Hepatocyte (in vitro differentiated cells): ENCODE measurements at regions not wholly inside any gene's neighbourhood (a gene's known extent, or its start where the extent isn't known, plus 50 kb on each side); places are given as distances from the start of the nearest gene placed in this dataset.

Experiments
- DNase-seq: peaks from one replicate; pipeline ENCODE4 v3.0.0-alpha.2; 2016; ENCODE audit warnings: low spot score
- H2AFZ ChIP-seq: fragments of 200-600 bp; sonication (generic); 2 replicates; pipeline ENCODE4 v1.6.0; 2016; ENCODE audit warnings: antibody characterized with exemption, mild to moderate bottlenecking
- H3K27ac ChIP-seq: fragments of 200-600 bp; sonication (generic); 2 replicates; pipeline ENCODE4 v1.5.1; 2016; ENCODE audit warnings: mild to moderate bottlenecking
- H3K27me3 ChIP-seq: fragments of 200-600 bp; sonication (generic); 2 replicates; pipeline ENCODE4 v1.6.1; 2016
- H3K36me3 ChIP-seq: fragments of 200-600 bp; sonication (generic); replicated peaks from 2 replicates; pipeline ENCODE4 v1.5.1; 2016; ENCODE audit warnings: low read depth; ENCODE audit not compliant: insufficient read depth
- H3K4me1 ChIP-seq: fragments of 200-600 bp; sonication (generic); 2 replicates; pipeline ENCODE4 v1.5.1; 2016; ENCODE audit warnings: mild to moderate bottlenecking, moderate library complexity; ENCODE audit not compliant: insufficient read depth
- H3K4me2 ChIP-seq: fragments of 200-600 bp; sonication (generic); 2 replicates; pipeline ENCODE4 v1.6.0; 2016
- H3K4me3 ChIP-seq: fragments of 200-600 bp; sonication (generic); 2 replicates; pipeline ENCODE4 v1.5.1; 2016; ENCODE audit warnings: mild to moderate bottlenecking
- H3K79me2 ChIP-seq: fragments of 200-600 bp; sonication (generic); 2 replicates; pipeline ENCODE4 v1.6.0; 2017; ENCODE audit warnings: mild to moderate bottlenecking
- H3K9me2 ChIP-seq: fragments of 200-600 bp; sonication (generic); replicated peaks from 2 replicates; pipeline ENCODE4 v1.6.0; 2017; ENCODE audit warnings: mild to moderate bottlenecking; ENCODE audit not compliant: insufficient read depth
- H3K9me3 ChIP-seq: fragments of 200-600 bp; sonication (generic); 2 replicates; pipeline ENCODE4 v1.5.1; 2016; ENCODE audit warnings: low read depth, mild to moderate bottlenecking
- H4K20me1 ChIP-seq: fragments of 200-600 bp; sonication (generic); 2 replicates; pipeline ENCODE4 v1.6.0; 2016; ENCODE audit warnings: mild to moderate bottlenecking; ENCODE audit not compliant: insufficient read depth, poor library complexity, severe bottlenecking
- EZH2 ChIP-seq: fragments of 200-600 bp; sonication (generic); IDR thresholded peaks from 2 replicates; pipeline ENCODE4 v1.6.1; 2016; ENCODE audit warnings: antibody characterized with exemption, mild to moderate bottlenecking, borderline replicate concordance
- EZH2phosphoT487 ChIP-seq: fragments of 200-600 bp; sonication (generic); IDR thresholded peaks from one replicate; pipeline ENCODE4 v1.6.1; 2018; ENCODE audit warnings: antibody characterized with exemption, mild to moderate bottlenecking, low read depth, moderate library complexity; ENCODE audit not compliant: unreplicated experiment, severe bottlenecking
- WGBS: methylation state at CpG from one replicate; pipeline ENCODE4 v1.1.6; 2016; ENCODE audit warnings: low lambda C conversion rate; ENCODE audit errors: missing lambda C conversion rate; 5-methylcytosine and 5-hydroxymethylcytosine counted together
- TF ChIP-seq, protein P1 (sequence below): fragments of 200-600 bp; sonication (generic); IDR thresholded peaks from 2 replicates; pipeline ENCODE4 v1.5.1; 2016; ENCODE audit warnings: antibody characterized with exemption, mild to moderate bottlenecking; ENCODE audit not compliant: poor library complexity

DNA sequence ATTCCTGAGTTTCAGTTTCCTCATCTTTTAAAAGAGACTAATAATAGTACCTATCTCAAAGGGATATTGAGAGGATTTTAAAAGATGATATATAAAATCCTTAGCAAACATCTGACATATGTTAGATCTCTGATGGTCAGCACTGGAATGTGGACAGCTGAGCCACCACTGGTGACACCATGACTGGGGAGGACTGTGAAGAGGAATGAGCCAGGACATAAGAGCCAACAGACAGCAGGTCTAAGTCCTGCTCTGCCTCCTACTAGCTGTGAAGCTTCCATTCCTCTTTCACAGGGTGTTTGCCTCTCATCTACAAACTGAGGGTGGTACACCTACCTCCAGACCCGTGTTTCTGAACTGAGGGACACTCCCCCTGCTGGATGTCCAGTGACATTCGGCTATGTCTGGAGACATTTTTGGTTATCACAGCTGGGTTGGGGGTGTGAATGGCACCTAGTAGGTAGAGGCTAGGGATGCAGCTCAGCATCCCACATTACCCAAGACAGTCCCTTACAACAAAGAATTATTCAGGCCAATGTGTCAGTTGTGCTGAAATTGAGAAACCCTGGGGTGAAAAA is 109.1 kb upstream of the OLIG2 start:
- H3K27me3 ChIP-seq, result no peaks in the 10 kb centered on the region
- no peak for DNase-seq
- H3K4me1 ChIP-seq, result no peaks in the 10 kb centered on the region
- no peaks in the 10 kb centered on the region for H3K9me3 ChIP-seq
- H2AFZ ChIP-seq, result no peak overlapping the region
- WGBS, result 72% methylated on average over 2 of the region's 2 CpGs
- no peak overlapping the region for H3K27ac ChIP-seq
- H3K79me2 ChIP-seq, result no peaks in the 10 kb centered on the region
- TF ChIP-seq EZH2 (no peak), EZH2phosphoT487 (no peak)
- TF ChIP-seq, protein P1, sequence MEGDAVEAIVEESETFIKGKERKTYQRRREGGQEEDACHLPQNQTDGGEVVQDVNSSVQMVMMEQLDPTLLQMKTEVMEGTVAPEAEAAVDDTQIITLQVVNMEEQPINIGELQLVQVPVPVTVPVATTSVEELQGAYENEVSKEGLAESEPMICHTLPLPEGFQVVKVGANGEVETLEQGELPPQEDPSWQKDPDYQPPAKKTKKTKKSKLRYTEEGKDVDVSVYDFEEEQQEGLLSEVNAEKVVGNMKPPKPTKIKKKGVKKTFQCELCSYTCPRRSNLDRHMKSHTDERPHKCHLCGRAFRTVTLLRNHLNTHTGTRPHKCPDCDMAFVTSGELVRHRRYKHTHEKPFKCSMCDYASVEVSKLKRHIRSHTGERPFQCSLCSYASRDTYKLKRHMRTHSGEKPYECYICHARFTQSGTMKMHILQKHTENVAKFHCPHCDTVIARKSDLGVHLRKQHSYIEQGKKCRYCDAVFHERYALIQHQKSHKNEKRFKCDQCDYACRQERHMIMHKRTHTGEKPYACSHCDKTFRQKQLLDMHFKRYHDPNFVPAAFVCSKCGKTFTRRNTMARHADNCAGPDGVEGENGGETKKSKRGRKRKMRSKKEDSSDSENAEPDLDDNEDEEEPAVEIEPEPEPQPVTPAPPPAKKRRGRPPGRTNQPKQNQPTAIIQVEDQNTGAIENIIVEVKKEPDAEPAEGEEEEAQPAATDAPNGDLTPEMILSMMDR, result no peak
- no peaks in the 10 kb centered on the region for H4K20me1 ChIP-seq
- no peak overlapping the region for H3K4me2 ChIP-seq
- H3K36me3 ChIP-seq, result no peaks in the 10 kb centered on the region
- H3K4me3 ChIP-seq, result no peak overlapping the region
- H3K9me2 ChIP-seq, result no peaks in the 10 kb centered on the region

DNA sequence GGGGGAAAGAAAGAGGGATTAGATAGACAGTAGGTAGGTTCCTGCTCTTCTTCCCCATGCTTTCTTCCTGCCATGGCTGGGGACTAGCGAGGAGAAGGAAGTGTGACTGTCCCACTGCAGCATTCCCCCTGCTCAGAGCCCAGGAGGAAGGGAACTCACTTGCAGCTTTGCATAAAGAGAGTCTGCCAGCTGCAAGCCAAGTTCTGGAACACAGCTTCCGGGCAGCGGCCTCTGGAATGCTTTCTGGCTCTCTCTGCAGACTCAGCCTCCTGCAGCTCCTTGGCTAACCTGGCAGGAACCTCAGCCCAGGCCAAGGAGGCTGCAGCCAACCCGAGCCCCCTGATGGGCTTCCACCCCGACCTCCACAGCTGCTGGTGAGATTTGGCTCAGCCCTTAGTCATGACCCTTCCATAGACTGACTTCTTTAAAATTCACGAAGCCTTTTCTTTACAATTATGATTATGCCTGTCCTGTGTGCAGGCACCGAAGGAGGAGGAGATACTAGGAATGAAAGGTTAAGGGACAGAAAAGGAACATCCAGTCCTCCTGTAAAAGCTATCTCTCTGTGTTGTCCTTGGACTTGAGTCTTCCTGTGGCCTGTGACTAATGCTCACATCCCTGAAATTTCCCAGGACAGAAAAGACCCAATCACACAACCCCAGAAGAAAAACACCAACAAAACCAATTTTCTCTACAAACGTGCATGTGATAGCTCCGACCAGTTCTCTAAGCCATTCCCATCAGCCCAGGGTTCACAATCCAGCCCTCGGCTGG is 108.2 kb upstream of the OLIG2 start:
- no peaks in the 10 kb centered on the region for H3K27me3 ChIP-seq
- 78% methylated on average over 10 of the region's 10 CpGs for WGBS
- no peaks in the 10 kb centered on the region for H4K20me1 ChIP-seq
- no peak for TF ChIP-seq EZH2phosphoT487
- TF ChIP-seq EZH2, result no peak
- TF ChIP-seq, protein P1, result no peak
- no peaks in the 10 kb centered on the region for H3K9me2 ChIP-seq
- no peaks in the 10 kb centered on the region for H3K36me3 ChIP-seq
- no peaks in the 10 kb centered on the region for H3K9me3 ChIP-seq
- no peaks in the 10 kb centered on the region for H3K79me2 ChIP-seq
- no peak for DNase-seq
- H3K4me2 ChIP-seq, result no peak overlapping the region
- no peak overlapping the region for H3K27ac ChIP-seq
- no peak overlapping the region for H3K4me3 ChIP-seq
- H2AFZ ChIP-seq, result no peak overlapping the region
- no peaks in the 10 kb centered on the region for H3K4me1 ChIP-seq

DNA sequence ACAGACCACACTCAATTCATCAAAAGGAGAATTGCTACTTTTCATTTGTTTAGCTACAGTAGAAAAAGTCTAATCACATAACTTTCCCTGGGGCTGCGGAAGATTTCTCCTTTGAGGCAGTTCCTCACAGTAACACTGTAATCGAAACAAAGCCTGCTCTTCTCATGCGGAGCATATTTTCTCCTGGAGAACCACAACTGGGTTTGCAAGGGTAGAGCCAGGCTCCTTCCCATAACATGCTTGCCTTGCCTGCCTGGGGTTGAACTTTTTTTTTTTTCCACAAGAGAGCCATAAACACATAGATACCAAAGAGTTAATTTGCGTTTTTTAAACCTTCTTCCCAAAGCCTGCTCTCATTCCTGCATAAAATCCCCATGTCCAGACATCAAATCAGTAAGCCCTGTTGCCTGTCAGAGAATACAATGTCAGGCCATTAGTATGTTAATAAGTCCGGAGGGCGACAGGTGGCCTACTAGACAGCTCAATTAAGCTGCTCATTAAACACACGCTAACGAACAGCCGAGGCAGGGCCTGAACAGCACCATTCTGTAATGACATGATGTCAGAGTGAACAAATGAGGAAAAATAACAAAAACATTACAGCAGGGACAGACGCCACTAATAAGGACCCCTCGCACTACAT is 107.1 kb upstream of the OLIG2 start:
- no peaks in the 10 kb centered on the region for H3K9me2 ChIP-seq
- no peak overlapping the region for H3K27ac ChIP-seq
- WGBS, result 69% methylated on average over 11 of the region's 11 CpGs
- no peak overlapping the region for H2AFZ ChIP-seq
- H3K79me2 ChIP-seq, result no peaks in the 10 kb centered on the region
- no peaks in the 10 kb centered on the region for H3K36me3 ChIP-seq
- no peaks in the 10 kb centered on the region for H3K4me1 ChIP-seq
- DNase-seq, result no peak
- no peaks in the 10 kb centered on the region for H3K27me3 ChIP-seq
- H3K9me3 ChIP-seq, result no peaks in the 10 kb centered on the region
- TF ChIP-seq, protein P1, result no peak
- TF ChIP-seq EZH2, result no peak
- H3K4me3 ChIP-seq, result no peak overlapping the region
- no peak overlapping the region for H3K4me2 ChIP-seq
- H4K20me1 ChIP-seq, result no peaks in the 10 kb centered on the region
